Mucosa of descending colon (tissue), 3 donors: ENCODE measurements at regions not wholly inside any gene's neighbourhood (a gene's known extent, or its start where the extent isn't known, plus 50 kb on each side); places are given as distances from the start of the nearest gene placed in this dataset.

Experiments
- ATAC-seq: fragments of 200-7000 bp; cut with Tn5 transposase; one replicate; pipeline ENCODE4 v1.9.1; 2020; ENCODE audit warnings: mild to moderate bottlenecking, moderate library complexity
- DNase-seq, 3 donors: peaks; one replicate each; pipeline ENCODE4 v3.0.0-alpha.2; 2020
- H3K36me3 ChIP-seq: fragments of 200-600 bp; one replicate; pipeline ENCODE4 v1.8.0; 2021; ENCODE audit warnings: low read depth, mild to moderate bottlenecking
- H3K4me1 ChIP-seq: fragments of 200-600 bp; one replicate; pipeline ENCODE4 v1.8.0; 2021; ENCODE audit warnings: low read depth, mild to moderate bottlenecking
- H3K4me3 ChIP-seq: fragments of 200-600 bp; one replicate; pipeline ENCODE4 v1.8.0; 2021; ENCODE audit warnings: mild to moderate bottlenecking
- H3K9me3 ChIP-seq: fragments of 200-600 bp; one replicate; pipeline ENCODE4 v1.8.0; 2021; ENCODE audit warnings: mild to moderate bottlenecking
- CTCF ChIP-seq: fragments of 200-600 bp; IDR thresholded peaks from one replicate; pipeline ENCODE4 v1.8.0; 2022; ENCODE audit warnings: antibody characterized with exemption, mild to moderate bottlenecking
- intact Hi-C, 2 donors: fragments of 100-400 bp; cut with DNase I in 1 of 2; cut with micrococcal nuclease in 1 of 2; formaldehyde crosslinking; loops; one replicate each; pipeline versions ENCODE4 v1.11.0 to v1.11.1; 2022; cut with DNase I, micrococcal nuclease
- donor health status: DM: no; HTN: no; CAD: no; lungs with moderate emphysema.
- donor health status: DM: no; HTN: no; CAD: no.
- donor health status: DM: no; HTN: yes; CAD: no.

- Histone ChIP-seq H3K4me3 (no peak overlapping the region), H3K9me3 (no peaks in the 10 kb centered on the region), H3K36me3 (no peaks in the 10 kb centered on the region), H3K4me1 (peaks cover 10% of the 10 kb centered on the region)
- ATAC-seq: no peak
- intact Hi-C loops: no loop called here
- TF ChIP-seq CTCF: no peak
- DNase-seq: no peak
These were observed 177.0 kb upstream of the SP8 start for GRCh38 chr7:20963556-20964280.

- no peaks in the 10 kb centered on the region for H3K36me3 ChIP-seq
- ATAC-seq (no peak), DNase-seq (no peak)
- TF ChIP-seq CTCF: no peak
- no peak overlapping the region for H3K4me3 ChIP-seq
- H3K9me3 ChIP-seq: no peaks in the 10 kb centered on the region
- intact Hi-C loops: no loop called here
- H3K4me1 ChIP-seq: peaks cover 4% of the 10 kb centered on the region
These were observed 177.7 kb upstream of the SP8 start for GRCh38 chr7:20964281-20964918.

- Histone ChIP-seq H3K9me3 (no peaks in the 10 kb centered on the region), H3K4me1 (no peaks in the 10 kb centered on the region), H3K36me3 (no peaks in the 10 kb centered on the region), H3K4me3 (no peak overlapping the region)
- intact Hi-C loops: no loop called here
- DNase-seq (no peak), ATAC-seq (no peak)
- no peak for TF ChIP-seq CTCF
These were observed 184.5 kb upstream of the SP8 start for GRCh38 chr7:20971219-20971618.

GRCh38 chr7:20980232-20980631, 193.5 kb upstream of the SP8 start:
- ATAC-seq: no peak
- TF ChIP-seq CTCF: no peak
- intact Hi-C loops: no loop called here

GRCh38 chr7:20980668-20981264, 194.1 kb upstream of the SP8 start:
- ATAC-seq (no peak), DNase-seq (no peak)
- Histone ChIP-seq H3K36me3 (no peaks in the 10 kb centered on the region), H3K4me3 (no peak overlapping the region), H3K9me3 (no peaks in the 10 kb centered on the region), H3K4me1 (no peaks in the 10 kb centered on the region)
- intact Hi-C loops: no loop called here
- TF ChIP-seq CTCF: no peak

More at GRCh38 chr7:20980232-20980631, 193.5 kb upstream of the SP8 start:
- no peak for DNase-seq
- Histone ChIP-seq H3K36me3 (no peaks in the 10 kb centered on the region), H3K4me3 (no peak overlapping the region), H3K9me3 (no peaks in the 10 kb centered on the region), H3K4me1 (no peaks in the 10 kb centered on the region)
